Heart left ventricle (tissue), 16 donors: ENCODE measurements at regions not wholly inside any gene's neighbourhood (a gene's known extent, or its start where the extent isn't known, plus 50 kb on each side); places are given as distances from the start of the nearest gene placed in this dataset.

Experiments
- ATAC-seq, 4 donors: fragments of 200-7000 bp; cut with Tn5 transposase; one replicate each; pipeline ENCODE4 v1.9.1; 2020 to 2022; ENCODE audit warnings: moderate library complexity in 4 of 4, mild to moderate bottlenecking in 3 of 4, moderate number of reproducible peaks in 1 of 4
- DNase-seq, 5 donors: peaks; one replicate each; pipeline ENCODE4 v3.0.0-alpha.2; 2020
- H3K27ac ChIP-seq, 12 donors: fragments of 200-600 bp; sonication (generic) in 4 of 12; one replicate each; pipeline versions ENCODE4 v1.5.0 to v1.8.0; 2016 to 2022; ENCODE audit warnings: mild to moderate bottlenecking in 2 of 12
- H3K27me3 ChIP-seq, 9 donors: fragments of 200-600 bp; sonication (generic) in 2 of 9; one replicate each; pipeline versions ENCODE4 v1.5.1 to v1.8.0; 2016 to 2022; ENCODE audit warnings: mild to moderate bottlenecking in 3 of 9
- H3K36me3 ChIP-seq, 9 donors: fragments of 200-600 bp; sonication (generic) in 2 of 9; one replicate each; pipeline versions ENCODE4 v1.5.0 to v1.8.0; 2018 to 2022; ENCODE audit warnings: mild to moderate bottlenecking in 2 of 9
- H3K4me1 ChIP-seq, 12 donors: fragments of 200-600 bp; sonication (generic) in 4 of 12; one replicate each; pipeline versions ENCODE4 v1.5.0 to v1.8.0; 2016 to 2022; ENCODE audit warnings: mild to moderate bottlenecking in 3 of 12
- H3K4me3 ChIP-seq, 12 donors: fragments of 200-600 bp; sonication (generic) in 4 of 12; one replicate each; pipeline versions ENCODE4 v1.5.0 to v1.8.0; 2017 to 2022; ENCODE audit warnings: mild to moderate bottlenecking in 9 of 12, moderate library complexity in 4 of 12
- H3K9me3 ChIP-seq, 12 donors: fragments of 200-600 bp; sonication (generic) in 4 of 12; one replicate each; pipeline versions ENCODE4 v1.5.0 to v1.8.0; 2016 to 2022; ENCODE audit warnings: mild to moderate bottlenecking in 1 of 12
- CTCF ChIP-seq, 12 donors: fragments of 200-600 bp; sonication (generic) in 4 of 12; IDR thresholded peaks; one replicate each; pipeline versions ENCODE4 v1.5.0 to v1.8.0; 2018 to 2022; ENCODE audit warnings: antibody characterized with exemption in 12 of 12, mild to moderate bottlenecking in 5 of 12
- POLR2A ChIP-seq, 2 donors: fragments of 450-650 bp; IDR thresholded peaks; one replicate each; pipeline ENCODE4 v1.6.1; 2017; ENCODE audit warnings: antibody characterized with exemption in 2 of 2, mild to moderate bottlenecking in 2 of 2, moderate library complexity in 2 of 2
- WGBS, 4 donors: extraction: QIAGEN DNeasy Blood & Tissue Kit in 2 of 4; methylation state at CpG; one replicate each; pipeline versions ENCODE4 v1.1.5 to v1.1.7; 2013 to 2018; 5-methylcytosine and 5-hydroxymethylcytosine counted together
- intact Hi-C, 10 donors: fragments of 100-400 bp; cut with DNase I; formaldehyde crosslinking; loops; one replicate each; pipeline versions ENCODE4 v1.11.1 to v1.14.2; 2022
- donor health status: ischemic (EF 13 %, LVEDD 7.1; RV severe dilation, severe dysfunction).
- donor health status: healthy with polysubstance abuse.
- donor health status: DM: no; HTN: yes; CAD: no.
- donor health status: DM: no; HTN: no; CAD: no.
- donor health status: ischemic (EF 25% LVEDD 6.9; RV normal size, moderate dysfunction).
- donor health status: ischemic (EF 25% LVEDD 5.7; RV mildly dilated, moderate dysfunction).
- donor health status: healthy.
- donor health status: DM: yes; HTN: yes; CAD: no.
- donor health status: ischemic (EF 35%, LVEDD 5.7; RV mildly dilated, moderate dysfunction).
- donor health status: nonischemic (EF 11% LVEDD 7.7; RV severe dilation, severe dysfunction).
- donor health status: DM: yes; HTN: yes; CAD: no.
- donor health status: PGD.
- donor health status: ischemic (EF 29% LVEDD 5.4; RV normal size, mild dysfunction).
- donor health status: nonischemic (EF 23%, LVEDD 6.1; RV moderate dilation, normal function).

- H3K9me3 ChIP-seq, result peaks cover 0 to 10% (median 0%) of the 10 kb centered on the region in 12 donors
- WGBS, 4 donors, result 74 to 76% (median 75%) methylated on average over 11 of the region's 11 CpGs
- no peak for ATAC-seq
- no peaks in the 10 kb centered on the region for H3K36me3 ChIP-seq
- no peak overlapping the region for H3K4me3 ChIP-seq
- H3K27me3 ChIP-seq, result peaks cover 0 to 7% (median 0%) of the 10 kb centered on the region in 9 donors
- no peak for TF ChIP-seq POLR2A (IDR thresholded peaks at IDR 0.05)
- TF ChIP-seq CTCF (IDR thresholded peaks at IDR 0.05), result no peak
- no peaks in the 10 kb centered on the region for H3K4me1 ChIP-seq
- intact Hi-C loops, result no loop called here
- H3K27ac ChIP-seq, result no peak overlapping the region
- no peak for DNase-seq
Measured at GRCh38 chr7:98483964-98484545, 83.2 kb upstream of the BAIAP2L1 start.

- TF ChIP-seq CTCF (IDR thresholded peaks at IDR 0.05), result no peak
- no peak for TF ChIP-seq POLR2A (IDR thresholded peaks at IDR 0.05)
- no peak overlapping the region for H3K27ac ChIP-seq
- H3K4me3 ChIP-seq, result no peak overlapping the region
- no peaks in the 10 kb centered on the region for H3K36me3 ChIP-seq
- ATAC-seq, result no peak
- no peak for DNase-seq
- WGBS, 4 donors, result 74 to 80% (median 77%) methylated on average over 12 of the region's 12 CpGs
- intact Hi-C loops, result no loop called here
- peaks cover 0 to 10% (median 0%) of the 10 kb centered on the region in 12 donors for H3K9me3 ChIP-seq
- H3K4me1 ChIP-seq, result no peaks in the 10 kb centered on the region
- H3K27me3 ChIP-seq, result peaks cover 0 to 7% (median 0%) of the 10 kb centered on the region in 9 donors
Measured at GRCh38 chr7:98483276-98483963, 82.5 kb upstream of the BAIAP2L1 start.

GRCh38 chr7:98479318-98479717 is 78.4 kb upstream of the BAIAP2L1 start:
- WGBS, 4 donors, result 83 to 90% (median 86%) methylated on average over 5 of the region's 5 CpGs
- no peak for DNase-seq
- H3K4me3 ChIP-seq, result no peak overlapping the region
- H3K36me3 ChIP-seq, result no peaks in the 10 kb centered on the region
- intact Hi-C loops, result no loop called here
- peaks cover 0 to 7% (median 0%) of the 10 kb centered on the region in 9 donors for H3K27me3 ChIP-seq
- no peaks in the 10 kb centered on the region for H3K4me1 ChIP-seq
- no peak for TF ChIP-seq CTCF (IDR thresholded peaks at IDR 0.05)
- no peak for TF ChIP-seq POLR2A (IDR thresholded peaks at IDR 0.05)
- no peak overlapping the region for H3K27ac ChIP-seq
- peaks cover 0 to 10% (median 0%) of the 10 kb centered on the region in 12 donors for H3K9me3 ChIP-seq
- ATAC-seq, result no peak

GRCh38 chr7:98475352-98475751 is 74.5 kb upstream of the BAIAP2L1 start:
- peaks cover 1 to 26% (median 15%) of the 10 kb centered on the region in 9 donors for H3K27me3 ChIP-seq
- intact Hi-C loops, result no loop called here

More at GRCh38 chr7:98475352-98475751, 74.5 kb upstream of the BAIAP2L1 start:
- Histone ChIP-seq H3K36me3 (no peaks in the 10 kb centered on the region), H3K9me3 (peaks cover 0 to 2% (median 0%) of the 10 kb centered on the region in 12 donors), H3K27ac (no peak overlapping the region), H3K4me3 (no peak overlapping the region), H3K4me1 (peaks cover 0 to 7% (median 0%) of the 10 kb centered on the region in 12 donors)
- no peak for TF ChIP-seq CTCF (IDR thresholded peaks at IDR 0.05)
- TF ChIP-seq POLR2A (IDR thresholded peaks at IDR 0.05), result no peak
- DNase-seq (no peak), ATAC-seq (no peak)
- WGBS, 4 donors, result 87 to 92% (median 89%) methylated on average over 3 of the region's 3 CpGs
